GM12878 (cell line): ENCODE measurements at regions not wholly inside any gene's neighbourhood (a gene's known extent, or its start where the extent isn't known, plus 50 kb on each side); places are given as distances from the start of the nearest gene placed in this dataset.

ENCODE experiments used
- ATAC-seq: fragments of 200-7000 bp; cut with Tn5 transposase; 3 replicates; pipeline ENCODE4 v1.9.1; 2020; ENCODE audit warnings: mild to moderate bottlenecking, moderate library complexity
- BruUV-seq: library from RNA; stranded (reverse); fragments of 400-500 nt; replicated peaks from 2 replicates; lab custom pipeline; 2021; lab: Mats Ljungman, UMichigan
- CTCF ChIA-PET: fragments of 300-600 bp; sonication (Branson Sonifier 250); formaldehyde crosslinking; extraction: SDS; loops from one replicate; lab custom pipeline; 2021; ENCODE audit warnings: inconsistent platforms; lab: Yijun Ruan, JAX
- POLR2A ChIA-PET: fragments of 350-600 bp; formaldehyde crosslinking; extraction: SDS; loops from one replicate; lab custom pipeline; 2021; ENCODE audit warnings: inconsistent platforms; lab: Charles Lee
- RAD21 ChIA-PET: fragments of 300-600 bp; sonication (Branson Sonifier 250); formaldehyde crosslinking; loops from one replicate; lab custom pipeline; 2023; ENCODE audit warnings: antibody characterized with exemption; ENCODE audit not compliant: unreplicated experiment; lab: Charles Lee
- SMC1A ChIA-PET: fragments of 300-600 bp; sonication (Branson Sonifier 250); formaldehyde crosslinking; loops from one replicate; lab custom pipeline; 2023; ENCODE audit not compliant: unreplicated experiment, uncharacterized antibody; lab: Charles Lee
- DNase-seq: peaks from one replicate; pipeline ENCODE4 v3.0.0-alpha.2; 2011; ENCODE audit warnings: low read depth, low spot score
- FAIRE-seq: peaks from 3 replicates; lab custom pipeline; 2011; peaks lifted over from hg19 to GRCh38; lab: Jason Lieb, UNC
- H2AFZ ChIP-seq: 2 replicates; pipeline ENCODE4 v1.6.0; 2011; ENCODE audit warnings: low read depth, low read length, control low read depth; ENCODE audit not compliant: control insufficient read depth
- H3K27ac ChIP-seq: 2 replicates; pipeline ENCODE4 v1.5.1; 2011; ENCODE audit warnings: control low read depth; ENCODE audit not compliant: control insufficient read depth, insufficient read depth
- H3K27me3 ChIP-seq, 2 experiments: replicated peaks in 1 of 2; 2 replicates each; pipeline versions ENCODE4 v1.6.0 to v1.6.1; 2011; ENCODE audit warnings: low read length in 1 of 2; ENCODE audit not compliant: control insufficient read depth in 2 of 2, insufficient read depth in 2 of 2
- H3K36me3 ChIP-seq, 2 experiments: 2 replicates each; pipeline ENCODE4 v1.5.1; 2011; ENCODE audit warnings: low read length in 1 of 2; ENCODE audit not compliant: control insufficient read depth in 2 of 2, insufficient read depth in 2 of 2
- H3K4me1 ChIP-seq: 2 replicates; pipeline ENCODE4 v1.6.1; 2011; ENCODE audit warnings: mild to moderate bottlenecking, low read length, moderate library complexity, mixed read lengths; ENCODE audit not compliant: control insufficient read depth, insufficient read depth
- H3K4me2 ChIP-seq: 2 replicates; pipeline ENCODE4 v1.6.0; 2011; ENCODE audit warnings: control low read depth; ENCODE audit not compliant: control insufficient read depth, insufficient read depth
- H3K4me3 ChIP-seq: fragments of 200-600 bp; sonication (generic); 2 replicates; pipeline ENCODE4 v1.5.1; 2016
- H3K79me2 ChIP-seq: 2 replicates; pipeline ENCODE4 v1.6.0; 2011; ENCODE audit warnings: low read length; ENCODE audit not compliant: control insufficient read depth, insufficient read depth
- H3K9ac ChIP-seq: 2 replicates; pipeline ENCODE4 v1.8.0; 2011; ENCODE audit warnings: low read length, control low read depth, mixed read lengths; ENCODE audit not compliant: control insufficient read depth, insufficient read depth
- H3K9me3 ChIP-seq: replicated peaks from 3 replicates; pipeline ENCODE4 v1.5.1; 2011; ENCODE audit warnings: mild to moderate bottlenecking, low read length; ENCODE audit not compliant: control insufficient read depth, insufficient read depth
- H4K20me1 ChIP-seq: 2 replicates; pipeline ENCODE4 v1.6.0; 2011; ENCODE audit not compliant: control insufficient read depth, insufficient read depth
- BHLHE40 ChIP-seq, 2 experiments: fragments of 450-650 bp in 1 of 2; IDR thresholded peaks; 2 replicates each; pipeline ENCODE4 v1.6.1; 2011 to 2017; ENCODE audit warnings: low read depth in 2 of 2, borderline replicate concordance in 1 of 2, improper control_type of control experiment in 1 of 2, low read length in 1 of 2, mild to moderate bottlenecking in 1 of 2
- CEBPB ChIP-seq, 2 experiments: fragments of 150-350 bp in 1 of 2; IDR thresholded peaks; 2 replicates each; pipeline ENCODE4 v1.6.1; 2012 to 2014; ENCODE audit warnings: low read depth in 2 of 2, low read length in 2 of 2, borderline replicate concordance in 1 of 2, inconsistent platforms in 1 of 2
- CREB1 ChIP-seq: IDR thresholded peaks from 2 replicates; pipeline ENCODE4 v1.6.1; 2012; ENCODE audit warnings: low read depth, mild to moderate bottlenecking, inconsistent platforms
- FOXM1 ChIP-seq: IDR thresholded peaks from 2 replicates; pipeline ENCODE4 v1.6.1; 2012; ENCODE audit warnings: low read depth, mild to moderate bottlenecking, inconsistent platforms, low read length, moderate library complexity
- HSF1 ChIP-seq: fragments of 150-350 bp; IDR thresholded peaks from 2 replicates; pipeline ENCODE4 v1.6.1; 2014; ENCODE audit warnings: mild to moderate bottlenecking, low read depth, low read length
- IRF3 ChIP-seq: fragments of 450-650 bp; IDR thresholded peaks from 2 replicates; pipeline ENCODE4 v1.6.1; 2014; ENCODE audit warnings: mild to moderate bottlenecking
- KAT2A ChIP-seq: conservative IDR thresholded peaks from 2 replicates; pipeline ENCODE4 v1.6.1; 2011; ENCODE audit warnings: low read depth, low read length; ENCODE audit not compliant: control insufficient read depth
- MTA3 ChIP-seq: IDR thresholded peaks from 2 replicates; pipeline ENCODE4 v1.6.1; 2012; ENCODE audit warnings: low read length, inconsistent platforms, borderline replicate concordance
- PAX5 ChIP-seq: IDR thresholded peaks from 2 replicates; pipeline ENCODE4 v1.6.1; 2011; ENCODE audit warnings: low read depth, low read length, borderline replicate concordance
- POLR2A ChIP-seq: IDR thresholded peaks from 2 replicates; pipeline ENCODE4 v1.6.1; 2011; ENCODE audit warnings: low read depth, mild to moderate bottlenecking, low read length
- RAD21 ChIP-seq: IDR thresholded peaks from 2 replicates; pipeline ENCODE4 v1.6.1; 2011; ENCODE audit warnings: mild to moderate bottlenecking, low read depth, low read length, moderate library complexity; ENCODE audit not compliant: insufficient read depth
- RFX5 ChIP-seq: IDR thresholded peaks from 2 replicates; pipeline ENCODE4 v1.6.1; 2011; ENCODE audit warnings: low read depth, low read length, improper control_type of control experiment
- SMAD5 ChIP-seq: IDR thresholded peaks from 2 replicates; pipeline ENCODE4 v1.6.1; 2016; ENCODE audit warnings: antibody characterized with exemption, low read depth
- SPI1 ChIP-seq: IDR thresholded peaks from 2 replicates; pipeline ENCODE4 v1.6.1; 2011; ENCODE audit warnings: low read depth, mild to moderate bottlenecking, low read length, moderate library complexity, borderline replicate concordance; ENCODE audit not compliant: insufficient read depth
- SREBF2 ChIP-seq: IDR thresholded peaks from 2 replicates; pipeline ENCODE4 v1.6.1; 2012; ENCODE audit warnings: mild to moderate bottlenecking, low read length
- STAT3 ChIP-seq: IDR thresholded peaks from 2 replicates; pipeline ENCODE4 v1.6.1; 2011; ENCODE audit warnings: low read depth, low read length, improper control_type of control experiment
- SUPT20H ChIP-seq: IDR thresholded peaks from 2 replicates; pipeline ENCODE4 v1.6.1; 2011; ENCODE audit warnings: low read depth, mild to moderate bottlenecking, low read length, moderate library complexity, borderline replicate concordance; ENCODE audit not compliant: control insufficient read depth
- WGBS: methylation state at CpG from one replicate; pipeline ENCODE4 v1.1.6; 2016; ENCODE audit warnings: low lambda C conversion rate; ENCODE audit not compliant: insufficient replicate concordance, insufficient coverage; ENCODE audit errors: missing lambda C conversion rate; 5-methylcytosine and 5-hydroxymethylcytosine counted together
- in situ Hi-C: fragments of 300-500 bp; cut with MboI; formaldehyde crosslinking; loops from 9 replicates; pipeline ENCODE4 v1.14.3; 2018; ENCODE audit warnings: mixed read lengths
- intact Hi-C: fragments of 100-400 bp; cut with micrococcal nuclease; formaldehyde crosslinking; loops from one replicate; pipeline ENCODE4 v1.14.2; 2022; ENCODE audit not compliant: unreplicated experiment
- TF ChIP-seq, protein P1 (sequence below): fragments of 450-650 bp; IDR thresholded peaks from 2 replicates; pipeline ENCODE4 v1.6.1; 2016; ENCODE audit warnings: mild to moderate bottlenecking
- TF ChIP-seq, protein P2 (sequence below): fragments of 450-650 bp; formaldehyde crosslinking; IDR thresholded peaks from 2 replicates; pipeline ENCODE4 v1.5.0; 2022; ENCODE audit warnings: mild to moderate bottlenecking, missing genetic modification characterization

GRCh38 chr4:132396636-132397035, 752.5 kb upstream of the PCDH10 start:
- 0% methylated on average over 1 of the region's 1 CpG for WGBS
- H3K9me3 ChIP-seq, result no peaks in the 10 kb centered on the region
- POLR2A ChIA-PET, result no interaction called here
- intact Hi-C loops, result no loop called here
- CTCF ChIA-PET, result no interaction called here
- no peak overlapping the region for H3K9ac ChIP-seq
- no peak for DNase-seq
- in situ Hi-C loops, result no loop called here
- ATAC-seq, result no peak
- no peaks in the 10 kb centered on the region for H3K27me3 ChIP-seq
- TF ChIP-seq MTA3, result no peak
- no peak for TF ChIP-seq SPI1
- no peak for TF ChIP-seq POLR2A
- TF ChIP-seq SREBF2, result no peak
- TF ChIP-seq, protein P1, sequence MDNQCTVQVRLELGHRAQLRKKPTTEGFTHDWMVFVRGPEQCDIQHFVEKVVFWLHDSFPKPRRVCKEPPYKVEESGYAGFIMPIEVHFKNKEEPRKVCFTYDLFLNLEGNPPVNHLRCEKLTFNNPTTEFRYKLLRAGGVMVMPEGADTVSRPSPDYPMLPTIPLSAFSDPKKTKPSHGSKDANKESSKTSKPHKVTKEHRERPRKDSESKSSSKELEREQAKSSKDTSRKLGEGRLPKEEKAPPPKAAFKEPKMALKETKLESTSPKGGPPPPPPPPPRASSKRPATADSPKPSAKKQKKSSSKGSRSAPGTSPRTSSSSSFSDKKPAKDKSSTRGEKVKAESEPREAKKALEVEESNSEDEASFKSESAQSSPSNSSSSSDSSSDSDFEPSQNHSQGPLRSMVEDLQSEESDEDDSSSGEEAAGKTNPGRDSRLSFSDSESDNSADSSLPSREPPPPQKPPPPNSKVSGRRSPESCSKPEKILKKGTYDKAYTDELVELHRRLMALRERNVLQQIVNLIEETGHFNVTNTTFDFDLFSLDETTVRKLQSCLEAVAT, result no peak
- TF ChIP-seq SMAD5, result no peak
- TF ChIP-seq IRF3, result no peak
- no peak for TF ChIP-seq STAT3
- no peak for TF ChIP-seq KAT2A
- TF ChIP-seq RAD21, result no peak
- TF ChIP-seq CREB1, result no peak
- no peak for TF ChIP-seq CEBPB (IDR thresholded peaks at IDR 0.05; ENCODE audit: borderline replicate concordance in 1 of 2, low read depth in 2 of 2, low read length in 2 of 2)
- no peak for TF ChIP-seq FOXM1
- no peak for TF ChIP-seq HSF1
- TF ChIP-seq RFX5, result no peak
- no peak for TF ChIP-seq PAX5
- no peak for TF ChIP-seq SUPT20H
- TF ChIP-seq BHLHE40 (IDR thresholded peaks at IDR 0.05; ENCODE audit: borderline replicate concordance in 1 of 2, low read depth in 2 of 2, low read length in 1 of 2), result no peak
- TF ChIP-seq, protein P2, sequence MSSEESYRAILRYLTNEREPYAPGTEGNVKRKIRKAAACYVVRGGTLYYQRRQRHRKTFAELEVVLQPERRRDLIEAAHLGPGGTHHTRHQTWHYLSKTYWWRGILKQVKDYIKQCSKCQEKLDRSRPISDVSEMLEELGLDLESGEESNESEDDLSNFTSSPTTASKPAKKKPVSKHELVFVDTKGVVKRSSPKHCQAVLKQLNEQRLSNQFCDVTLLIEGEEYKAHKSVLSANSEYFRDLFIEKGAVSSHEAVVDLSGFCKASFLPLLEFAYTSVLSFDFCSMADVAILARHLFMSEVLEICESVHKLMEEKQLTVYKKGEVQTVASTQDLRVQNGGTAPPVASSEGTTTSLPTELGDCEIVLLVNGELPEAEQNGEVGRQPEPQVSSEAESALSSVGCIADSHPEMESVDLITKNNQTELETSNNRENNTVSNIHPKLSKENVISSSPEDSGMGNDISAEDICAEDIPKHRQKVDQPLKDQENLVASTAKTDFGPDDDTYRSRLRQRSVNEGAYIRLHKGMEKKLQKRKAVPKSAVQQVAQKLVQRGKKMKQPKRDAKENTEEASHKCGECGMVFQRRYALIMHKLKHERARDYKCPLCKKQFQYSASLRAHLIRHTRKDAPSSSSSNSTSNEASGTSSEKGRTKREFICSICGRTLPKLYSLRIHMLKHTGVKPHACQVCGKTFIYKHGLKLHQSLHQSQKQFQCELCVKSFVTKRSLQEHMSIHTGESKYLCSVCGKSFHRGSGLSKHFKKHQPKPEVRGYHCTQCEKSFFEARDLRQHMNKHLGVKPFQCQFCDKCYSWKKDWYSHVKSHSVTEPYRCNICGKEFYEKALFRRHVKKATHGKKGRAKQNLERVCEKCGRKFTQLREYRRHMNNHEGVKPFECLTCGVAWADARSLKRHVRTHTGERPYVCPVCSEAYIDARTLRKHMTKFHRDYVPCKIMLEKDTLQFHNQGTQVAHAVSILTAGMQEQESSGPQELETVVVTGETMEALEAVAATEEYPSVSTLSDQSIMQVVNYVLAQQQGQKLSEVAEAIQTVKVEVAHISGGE, result no peak
- TF ChIP-seq, all 136 proteins: peak for 0
- no peaks in the 10 kb centered on the region for H3K36me3 ChIP-seq
- FAIRE-seq, result no peak
- no peak overlapping the region for H3K4me3 ChIP-seq
- ChIA-PET SMC1A (no interaction called here), RAD21 (no interaction called here)
- H2AFZ ChIP-seq, result no peak overlapping the region
- H4K20me1 ChIP-seq, result no peaks in the 10 kb centered on the region
- H3K4me2 ChIP-seq, result no peak overlapping the region
- no peaks in the 10 kb centered on the region for H3K4me1 ChIP-seq
- H3K79me2 ChIP-seq, result no peaks in the 10 kb centered on the region
- no peak overlapping the region for H3K27ac ChIP-seq
- no TSS peak for BruUV-seq
